HG03521 (cell line): ENCODE measurements at regions not wholly inside any gene's neighbourhood (a gene's known extent, or its start where the extent isn't known, plus 50 kb on each side); places are given as distances from the start of the nearest gene placed in this dataset.

ENCODE experiments used
- ATAC-seq: cut with Tn5 transposase; IDR thresholded peaks from one replicate; pipeline ENCODE4 v1.9.1; 2021; ENCODE audit warnings: mild to moderate bottlenecking, moderate library complexity; ENCODE audit not compliant: unreplicated experiment

- ATAC-seq: no peak
These were observed 569.0 kb upstream of the MCTP2 start for GRCh38 chr15:93662162-93662885.

GRCh38 chr15:93658026-93658816 is 569.2 kb upstream of the RGMA start:
- ATAC-seq: no peak

- no peak for ATAC-seq
These were observed 567.0 kb upstream of the RGMA start for GRCh38 chr15:93656041-93656440.

- no peak for ATAC-seq
These were observed 560.8 kb upstream of the RGMA start for GRCh38 chr15:93649691-93650235.

- no peak for ATAC-seq
These were observed 557.2 kb upstream of the RGMA start for GRCh38 chr15:93646193-93646592.

- ATAC-seq: no peak
These were observed 556.6 kb upstream of the RGMA start for GRCh38 chr15:93645594-93645993.

- no peak for ATAC-seq
These were observed 555.6 kb upstream of the RGMA start for GRCh38 chr15:93644595-93644994.

- ATAC-seq: no peak
These were observed 551.5 kb upstream of the RGMA start for GRCh38 chr15:93640411-93640962.

- no peak for ATAC-seq
These were observed 543.1 kb upstream of the RGMA start for GRCh38 chr15:93631958-93632618.

- ATAC-seq: no peak
These were observed 530.6 kb upstream of the RGMA start for GRCh38 chr15:93619597-93619996.

GRCh38 chr15:93617443-93617842 is 528.4 kb upstream of the RGMA start:
- ATAC-seq: no peak

- no peak for ATAC-seq
These were observed 525.5 kb upstream of the RGMA start for GRCh38 chr15:93614386-93615104.

- ATAC-seq: no peak
These were observed 524.4 kb upstream of the RGMA start for GRCh38 chr15:93613386-93613785.

- ATAC-seq: no peak
These were observed 523.9 kb upstream of the RGMA start for GRCh38 chr15:93612953-93613352.

GRCh38 chr15:93610944-93611343 is 521.9 kb upstream of the RGMA start:
- ATAC-seq: no peak

GRCh38 chr15:93608643-93609148 is 519.7 kb upstream of the RGMA start:
- ATAC-seq: no peak

GRCh38 chr15:93603550-93603949 is 514.5 kb upstream of the RGMA start:
- ATAC-seq: no peak

- ATAC-seq: no peak
These were observed 498.1 kb upstream of the RGMA start for GRCh38 chr15:93587059-93587521.

- no peak for ATAC-seq
These were observed 496.0 kb upstream of the RGMA start for GRCh38 chr15:93585012-93585411.

- no peak for ATAC-seq
These were observed 495.0 kb upstream of the RGMA start for GRCh38 chr15:93583968-93584367.
